ENCODE measurements at regions not wholly inside any gene's neighbourhood (a gene's known extent, or its start where the extent isn't known, plus 50 kb on each side); places are given as distances from the start of the nearest gene placed in this dataset.

DNA sequence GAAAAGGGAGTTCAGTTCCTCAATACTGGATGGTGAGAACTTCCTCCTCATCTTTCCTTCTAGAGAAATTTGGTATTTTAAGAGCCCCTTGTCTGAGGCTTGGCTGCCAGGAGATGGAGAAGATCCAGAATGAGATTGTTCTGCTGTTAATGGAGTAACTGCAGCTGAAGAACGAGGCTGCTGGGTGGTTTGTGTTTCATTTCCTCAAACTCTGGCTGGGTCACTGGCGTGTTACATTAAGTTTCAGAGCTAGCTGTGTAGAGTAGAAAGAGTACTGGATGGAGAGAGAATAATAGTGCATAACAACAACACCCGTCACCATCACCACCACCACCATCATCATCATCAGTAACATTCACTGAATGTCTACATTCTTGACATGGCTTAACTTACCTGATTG is 325.0 kb upstream of the TBX3 start:
- no peaks in the 10 kb centered on the region for H3K9me3 Mint-ChIP-seq
- TF ChIP-seq CTCF (IDR thresholded peaks at IDR 0.05): no peak
- no peak overlapping the region for H3K4me3 Mint-ChIP-seq
- H3K4me1 Mint-ChIP-seq (ENCODE audit: low read depth): no peaks in the 10 kb centered on the region
- no peak overlapping the region for H3K27ac Mint-ChIP-seq
- no peak for DNase-seq
- peaks cover 15% of the 10 kb centered on the region for H3K27me3 Mint-ChIP-seq (ENCODE audit: insufficient read depth)
- H3K36me3 Mint-ChIP-seq (ENCODE audit: low read depth): no peaks in the 10 kb centered on the region

DNA sequence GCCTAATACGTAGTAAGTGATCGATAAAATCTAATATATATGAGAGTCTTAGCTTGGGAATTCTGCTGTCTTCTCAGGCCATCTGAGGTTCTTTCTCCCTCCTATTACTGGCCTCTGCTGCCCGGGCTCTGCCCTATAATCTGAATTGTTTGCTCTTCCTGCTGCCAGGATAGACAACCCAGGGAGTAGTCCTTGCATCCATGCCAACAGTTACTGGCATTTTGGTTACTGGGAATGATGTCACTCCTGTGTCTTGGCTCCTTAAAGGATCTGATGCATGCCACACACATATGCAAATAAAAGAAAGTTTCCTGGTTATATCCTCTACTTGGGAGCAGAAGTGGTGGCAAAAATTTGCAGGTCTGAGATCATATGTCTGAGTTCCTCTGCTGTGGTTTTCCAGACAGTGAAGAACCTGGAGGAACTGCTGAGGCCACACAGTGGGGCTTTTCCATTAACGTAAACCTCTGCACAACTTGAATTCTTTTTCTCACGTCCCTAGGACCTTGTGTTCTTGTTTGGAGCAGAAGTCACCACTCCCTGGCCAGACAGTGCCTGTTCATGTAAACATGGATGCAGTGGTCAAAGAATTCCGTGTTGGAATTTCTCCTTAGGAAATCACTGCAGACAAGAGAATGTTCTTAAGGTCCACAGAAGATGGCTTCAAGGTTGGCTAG is 320.6 kb upstream of the TBX3 start:
- Mint-ChIP-seq H3K36me3 (ENCODE audit: low read depth) (no peaks in the 10 kb centered on the region), H3K27ac (no peak overlapping the region), H3K9me3 (no peaks in the 10 kb centered on the region), H3K4me1 (ENCODE audit: low read depth) (peaks cover 9% of the 10 kb centered on the region), H3K4me3 (no peak overlapping the region), H3K27me3 (ENCODE audit: insufficient read depth) (peaks cover 12% of the 10 kb centered on the region)
- no peak for DNase-seq
- no peak for TF ChIP-seq CTCF (IDR thresholded peaks at IDR 0.05)

- no peak for TF ChIP-seq CTCF (IDR thresholded peaks at IDR 0.05)
- Mint-ChIP-seq H3K36me3 (ENCODE audit: low read depth) (no peaks in the 10 kb centered on the region), H3K27me3 (ENCODE audit: insufficient read depth) (peaks cover 4% of the 10 kb centered on the region; the same call in 1 of the 2 replicates), H3K9me3 (0 out of 2 replicates have a peak, but pooled peaks cover 3% of the 10 kb centered on the region), H3K27ac (no peak overlapping the region), H3K4me3 (no peak overlapping the region), H3K4me1 (ENCODE audit: low read depth) (peaks cover 11% of the 10 kb centered on the region)
- DNase-seq: no peak
Observed at GRCh38 chr12:115002434-115002833, 318.5 kb upstream of the TBX3 start.

GRCh38 chr12:115001571-115002180 is 317.7 kb upstream of the TBX3 start:
- no peak for DNase-seq
- Mint-ChIP-seq H3K9me3 (peaks cover 10% of the 10 kb centered on the region), H3K4me3 (no peak overlapping the region), H3K27ac (no peak overlapping the region), H3K27me3 (ENCODE audit: insufficient read depth) (peaks cover 4% of the 10 kb centered on the region; the same call in 1 of the 2 replicates), H3K4me1 (ENCODE audit: low read depth) (peaks cover 11% of the 10 kb centered on the region), H3K36me3 (ENCODE audit: low read depth) (peaks cover 2% of the 10 kb centered on the region)
- no peak for TF ChIP-seq CTCF (IDR thresholded peaks at IDR 0.05)

DNA sequence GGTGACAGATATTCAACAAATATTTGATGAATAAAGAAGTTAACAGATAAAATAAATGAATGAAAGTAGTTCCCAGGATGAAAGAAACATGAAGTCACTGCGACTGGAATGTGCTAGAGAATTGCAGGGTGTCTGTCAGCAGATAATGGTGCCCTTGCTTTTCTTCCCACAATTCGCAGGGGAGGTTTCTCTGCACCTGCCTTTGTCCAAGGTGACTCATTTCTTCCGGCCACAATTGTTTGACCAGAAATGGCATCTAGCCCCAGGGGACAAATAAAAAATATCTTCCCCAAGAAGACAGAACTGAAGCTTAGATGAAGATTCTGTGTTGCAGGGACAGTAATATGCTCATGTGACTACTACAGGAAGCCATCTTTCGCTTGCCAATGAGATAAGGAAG is 316.1 kb upstream of the TBX3 start:
- peaks cover 8% of the 10 kb centered on the region for H3K36me3 Mint-ChIP-seq (ENCODE audit: low read depth)
- DNase-seq: peak; percentile 27
- H3K4me1 Mint-ChIP-seq (ENCODE audit: low read depth): peaks cover 11% of the 10 kb centered on the region
- H3K9me3 Mint-ChIP-seq: peaks cover 25% of the 10 kb centered on the region
- H3K4me3 Mint-ChIP-seq: no peak overlapping the region
- TF ChIP-seq CTCF (IDR thresholded peaks at IDR 0.05): no peak
- peaks cover 4% of the 10 kb centered on the region; the same call in 1 of the 2 replicates for H3K27me3 Mint-ChIP-seq (ENCODE audit: insufficient read depth)
- H3K27ac Mint-ChIP-seq: no peak overlapping the region
